MM.1S (cell line): ENCODE measurements at regions not wholly inside any gene's neighbourhood (a gene's known extent, or its start where the extent isn't known, plus 50 kb on each side); places are given as distances from the start of the nearest gene placed in this dataset.
A peak's percentile ranks its signal among the peaks of the same experiment; 100 is the strongest.
"Not testable (repeated sequence)": the region's sequence is repeated elsewhere in the genome, so short reads cannot be mapped to it uniquely, and the experiment has no call there.

Experiments used
- DNase-seq: peaks from one replicate; pipeline ENCODE4 v3.0.0-alpha.2; 2015
- H2AFZ ChIP-seq: fragments of 300-600 bp; sonication (generic); 2 replicates; pipeline ENCODE4 v1.6.0; 2016; ENCODE audit warnings: antibody characterized with exemption, low read length
- H3F3A ChIP-seq: fragments of 300-600 bp; sonication (generic); 2 replicates; pipeline ENCODE4 v1.6.1; 2016; ENCODE audit warnings: mild to moderate bottlenecking, antibody characterized with exemption, low read length, moderate library complexity, mixed read lengths; ENCODE audit not compliant: insufficient read depth
- H3K27ac ChIP-seq: fragments of 300-600 bp; sonication (generic); 2 replicates; pipeline ENCODE4 v1.5.1; 2016; ENCODE audit warnings: mild to moderate bottlenecking, low read length
- H3K27me3 ChIP-seq: fragments of 300-600 bp; sonication (generic); replicated peaks from 2 replicates; pipeline ENCODE4 v1.6.0; 2016; ENCODE audit warnings: low read length; ENCODE audit not compliant: insufficient read depth
- H3K36me3 ChIP-seq: fragments of 300-600 bp; sonication (generic); replicated peaks from 2 replicates; pipeline ENCODE4 v1.6.1; 2016; ENCODE audit warnings: mild to moderate bottlenecking, low read length, mixed read lengths; ENCODE audit not compliant: insufficient read depth
- H3K4me1 ChIP-seq: fragments of 300-600 bp; sonication (generic); 2 replicates; pipeline ENCODE4 v1.6.1; 2016; ENCODE audit warnings: low read length, mixed read lengths
- H3K4me2 ChIP-seq: fragments of 300-600 bp; sonication (generic); 2 replicates; pipeline ENCODE4 v1.6.0; 2016; ENCODE audit warnings: low read depth, low read length
- H3K4me3 ChIP-seq: fragments of 300-600 bp; sonication (generic); 2 replicates; pipeline ENCODE4 v1.5.1; 2016; ENCODE audit warnings: low read length, mixed read lengths
- H3K79me2 ChIP-seq: fragments of 300-600 bp; sonication (generic); 2 replicates; pipeline ENCODE4 v1.6.1; 2016; ENCODE audit warnings: mixed run types, low read length, mixed read lengths
- H3K9ac ChIP-seq: fragments of 300-600 bp; sonication (generic); 2 replicates; pipeline ENCODE4 v1.6.1; 2016; ENCODE audit warnings: low read length, mixed read lengths
- H3K9me2 ChIP-seq: fragments of 300-600 bp; sonication (generic); replicated peaks from 2 replicates; pipeline ENCODE4 v1.6.1; 2016; ENCODE audit warnings: mild to moderate bottlenecking, low read length, mixed read lengths; ENCODE audit not compliant: insufficient read depth
- H3K9me3 ChIP-seq: fragments of 300-600 bp; sonication (generic); replicated peaks from 2 replicates; pipeline ENCODE4 v1.6.1; 2016; ENCODE audit warnings: mild to moderate bottlenecking, low read length, mixed read lengths; ENCODE audit not compliant: insufficient read depth
- H4K20me1 ChIP-seq: fragments of 300-600 bp; sonication (generic); 2 replicates; pipeline ENCODE4 v1.6.1; 2016; ENCODE audit warnings: mild to moderate bottlenecking, low read length, moderate library complexity, mixed read lengths; ENCODE audit not compliant: insufficient read depth
- CTCF ChIP-seq: fragments of 300-600 bp; sonication (generic); IDR thresholded peaks from 2 replicates; pipeline ENCODE4 v1.5.1; 2016; ENCODE audit warnings: antibody characterized with exemption, low read length, mixed read lengths
- EZH2 ChIP-seq: fragments of 300-600 bp; sonication (generic); optimal IDR thresholded peaks from 2 replicates; pipeline ENCODE3; 2017; ENCODE audit warnings: low read depth, mild to moderate bottlenecking, antibody characterized with exemption, low read length, mixed read lengths
- EZH2phosphoT487 ChIP-seq: fragments of 300-600 bp; sonication (generic); IDR thresholded peaks from 2 replicates; pipeline ENCODE4 v1.6.1; 2018; ENCODE audit warnings: antibody characterized with exemption, low read length

- Histone ChIP-seq H4K20me1 (no peaks in the 10 kb centered on the region), H3K9ac (no peak overlapping the region), H3K9me2 (no peaks in the 10 kb centered on the region), H3K9me3 (no peaks in the 10 kb centered on the region), H2AFZ (no peak overlapping the region), H3K4me1 (no peaks in the 10 kb centered on the region), H3K4me2 (no peak overlapping the region), H3F3A (no peaks in the 10 kb centered on the region), H3K36me3 (no peaks in the 10 kb centered on the region), H3K4me3 (no peak overlapping the region), H3K79me2 (no peaks in the 10 kb centered on the region), H3K27me3 (peaks cover 6% of the 10 kb centered on the region; the same call in 1 of the 2 replicates), H3K27ac (no peak overlapping the region)
- TF ChIP-seq EZH2 (no peak), EZH2phosphoT487 (no peak), CTCF (no peak)
- DNase-seq = no peak
Observed at GRCh38 chr7:4472728-4473127, 209.4 kb upstream of the FOXK1 start.

GRCh38 chr7:4479367-4480039 lies 202.6 kb upstream of the FOXK1 start:
- Histone ChIP-seq H3K9ac (no peak overlapping the region), H4K20me1 (no peaks in the 10 kb centered on the region), H3K36me3 (no peaks in the 10 kb centered on the region), H3K4me1 (no peaks in the 10 kb centered on the region), H3K27me3 (0 out of 2 replicates have a peak, but pooled peaks cover 6% of the 10 kb centered on the region), H3F3A (no peaks in the 10 kb centered on the region), H3K79me2 (no peaks in the 10 kb centered on the region), H3K4me3 (no peak overlapping the region), H3K4me2 (no peak overlapping the region), H3K27ac (no peak overlapping the region), H3K9me3 (no peaks in the 10 kb centered on the region), H3K9me2 (no peaks in the 10 kb centered on the region), H2AFZ (no peak overlapping the region)
- TF ChIP-seq EZH2 (no peak), CTCF (peak; percentile 42)
- DNase-seq = peak; percentile 50

DNA sequence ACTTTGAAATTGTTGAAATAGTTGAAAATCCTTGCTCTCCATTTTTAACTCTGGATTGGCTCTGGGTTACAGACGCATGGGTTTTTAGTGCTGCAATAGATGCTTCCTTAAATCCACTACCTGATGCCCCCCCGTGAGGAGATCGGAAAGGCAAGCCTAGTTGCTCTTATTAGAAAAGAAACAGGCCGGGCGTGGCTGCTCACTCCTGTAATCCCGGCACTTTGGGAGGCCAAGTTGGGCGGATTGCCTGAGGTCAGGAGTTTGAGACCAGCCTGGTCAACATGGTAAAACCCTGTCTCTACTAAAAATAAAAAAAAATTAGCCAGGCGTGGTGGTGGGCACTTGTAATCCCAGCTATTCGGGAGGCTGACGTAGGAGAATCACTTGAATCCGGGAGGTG lies 202.0 kb upstream of the FOXK1 start:
- H3K79me2 ChIP-seq, H3K27ac ChIP-seq, H3K27me3 ChIP-seq, H3K9me2 ChIP-seq, H3K4me3 ChIP-seq, H3K9me3 ChIP-seq, DNase-seq, H2AFZ ChIP-seq, H4K20me1 ChIP-seq, H3K36me3 ChIP-seq, H3F3A ChIP-seq, H3K4me1 ChIP-seq, H3K9ac ChIP-seq, H3K4me2 ChIP-seq: not testable (repeated sequence)

DNA sequence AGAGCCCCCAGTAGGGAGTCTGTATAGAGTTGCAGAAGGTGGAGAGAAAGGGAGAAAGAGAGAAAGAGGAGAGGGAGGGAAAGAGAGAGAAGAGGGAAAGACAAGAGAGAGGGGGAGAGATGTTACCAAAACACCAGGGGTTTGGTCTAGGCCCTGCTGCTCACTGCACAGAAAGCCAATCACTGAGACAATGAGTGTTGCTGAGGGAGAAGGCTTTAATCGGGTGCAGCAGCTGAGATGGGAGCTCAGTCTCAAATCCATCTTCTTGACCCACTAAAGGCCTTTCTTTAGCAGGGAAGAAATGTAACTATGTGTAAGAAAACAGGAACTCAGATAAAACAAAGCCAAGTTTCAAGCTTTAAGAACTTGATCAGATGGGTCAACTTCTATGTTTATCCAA lies 198.2 kb upstream of the FOXK1 start:
- H3K27me3 ChIP-seq = no peaks in the 10 kb centered on the region
- H3K79me2 ChIP-seq = no peaks in the 10 kb centered on the region
- no peaks in the 10 kb centered on the region for H3K4me1 ChIP-seq
- H3K4me3 ChIP-seq = no peak overlapping the region
- H4K20me1 ChIP-seq = no peaks in the 10 kb centered on the region
- no peaks in the 10 kb centered on the region for H3F3A ChIP-seq
- H3K27ac ChIP-seq = no peak overlapping the region
- no peak overlapping the region for H3K9ac ChIP-seq
- no peak for DNase-seq
- H3K9me2 ChIP-seq = no peaks in the 10 kb centered on the region
- H2AFZ ChIP-seq = no peak overlapping the region
- H3K9me3 ChIP-seq = no peaks in the 10 kb centered on the region
- TF ChIP-seq EZH2phosphoT487 (no peak), CTCF (no peak)
- H3K4me2 ChIP-seq = no peak overlapping the region
- H3K36me3 ChIP-seq = no peaks in the 10 kb centered on the region
